Glutamatergic neuron (in vitro differentiated cells): ENCODE measurements at regions not wholly inside any gene's neighbourhood (a gene's known extent, or its start where the extent isn't known, plus 50 kb on each side); places are given as distances from the start of the nearest gene placed in this dataset.

Source experiments
- DNase-seq: peaks from one replicate; pipeline ENCODE4 v3.0.0; 2022
- H3K27ac Mint-ChIP-seq: one replicate; pipeline ENCODE4 v1.8.0; 2020; ENCODE audit warnings: mild to moderate bottlenecking, mixed read lengths, inconsistent platforms; ENCODE audit not compliant: unreplicated experiment
- H3K27me3 Mint-ChIP-seq: one replicate; pipeline ENCODE4 v1.8.0; 2020; ENCODE audit warnings: mild to moderate bottlenecking, moderate library complexity, mixed read lengths, inconsistent platforms; ENCODE audit not compliant: unreplicated experiment
- H3K36me3 Mint-ChIP-seq: one replicate; pipeline ENCODE4 v1.8.0; 2020; ENCODE audit warnings: mild to moderate bottlenecking, mixed read lengths, inconsistent platforms; ENCODE audit not compliant: unreplicated experiment
- H3K4me1 Mint-ChIP-seq: one replicate; pipeline ENCODE4 v1.8.0; 2020; ENCODE audit warnings: mild to moderate bottlenecking, low read depth, mixed read lengths, inconsistent platforms; ENCODE audit not compliant: unreplicated experiment
- H3K4me3 Mint-ChIP-seq: one replicate; pipeline ENCODE4 v1.8.0; 2020; ENCODE audit warnings: mild to moderate bottlenecking, mixed read lengths, inconsistent platforms; ENCODE audit not compliant: unreplicated experiment
- H3K9me3 Mint-ChIP-seq: one replicate; pipeline ENCODE4 v1.8.0; 2020; ENCODE audit warnings: mild to moderate bottlenecking, moderate library complexity, mixed read lengths, inconsistent platforms; ENCODE audit not compliant: unreplicated experiment
- TF ChIP-seq, protein P1 (sequence below): fragments of 200-600 bp; sonication (generic); IDR thresholded peaks from one replicate; pipeline ENCODE4 v1.5.0; 2021; ENCODE audit not compliant: partially characterized antibody, unreplicated experiment

DNA sequence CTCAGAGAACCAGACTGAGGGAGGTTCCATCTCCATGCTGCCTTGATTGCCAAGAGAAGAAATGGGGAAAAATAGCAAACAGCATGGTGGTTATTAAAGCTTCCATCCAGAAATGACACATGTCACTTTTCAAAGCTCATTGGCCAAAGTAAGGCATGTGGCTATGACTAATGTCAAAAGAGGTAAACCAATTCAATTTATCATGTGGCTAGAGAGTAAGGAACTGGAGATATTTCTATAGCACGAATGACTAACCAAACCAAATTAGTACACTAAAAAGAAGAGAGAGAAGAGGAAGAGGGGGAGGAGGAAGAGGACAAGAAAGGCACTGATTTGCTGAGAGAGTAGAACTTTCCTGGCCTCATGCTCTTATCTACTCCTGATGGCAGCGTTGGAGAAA, 115.2 kb upstream of the SLC6A11 start:
- Mint-ChIP-seq H3K27ac (no peak overlapping the region), H3K4me1 (peaks cover 10% of the 10 kb centered on the region), H3K9me3 (peaks cover 9% of the 10 kb centered on the region), H3K27me3 (peaks cover 9% of the 10 kb centered on the region), H3K36me3 (peaks cover 4% of the 10 kb centered on the region), H3K4me3 (no peak overlapping the region)
- DNase-seq, result no peak
- TF ChIP-seq, protein P1, sequence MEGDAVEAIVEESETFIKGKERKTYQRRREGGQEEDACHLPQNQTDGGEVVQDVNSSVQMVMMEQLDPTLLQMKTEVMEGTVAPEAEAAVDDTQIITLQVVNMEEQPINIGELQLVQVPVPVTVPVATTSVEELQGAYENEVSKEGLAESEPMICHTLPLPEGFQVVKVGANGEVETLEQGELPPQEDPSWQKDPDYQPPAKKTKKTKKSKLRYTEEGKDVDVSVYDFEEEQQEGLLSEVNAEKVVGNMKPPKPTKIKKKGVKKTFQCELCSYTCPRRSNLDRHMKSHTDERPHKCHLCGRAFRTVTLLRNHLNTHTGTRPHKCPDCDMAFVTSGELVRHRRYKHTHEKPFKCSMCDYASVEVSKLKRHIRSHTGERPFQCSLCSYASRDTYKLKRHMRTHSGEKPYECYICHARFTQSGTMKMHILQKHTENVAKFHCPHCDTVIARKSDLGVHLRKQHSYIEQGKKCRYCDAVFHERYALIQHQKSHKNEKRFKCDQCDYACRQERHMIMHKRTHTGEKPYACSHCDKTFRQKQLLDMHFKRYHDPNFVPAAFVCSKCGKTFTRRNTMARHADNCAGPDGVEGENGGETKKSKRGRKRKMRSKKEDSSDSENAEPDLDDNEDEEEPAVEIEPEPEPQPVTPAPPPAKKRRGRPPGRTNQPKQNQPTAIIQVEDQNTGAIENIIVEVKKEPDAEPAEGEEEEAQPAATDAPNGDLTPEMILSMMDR, result no peak

DNA sequence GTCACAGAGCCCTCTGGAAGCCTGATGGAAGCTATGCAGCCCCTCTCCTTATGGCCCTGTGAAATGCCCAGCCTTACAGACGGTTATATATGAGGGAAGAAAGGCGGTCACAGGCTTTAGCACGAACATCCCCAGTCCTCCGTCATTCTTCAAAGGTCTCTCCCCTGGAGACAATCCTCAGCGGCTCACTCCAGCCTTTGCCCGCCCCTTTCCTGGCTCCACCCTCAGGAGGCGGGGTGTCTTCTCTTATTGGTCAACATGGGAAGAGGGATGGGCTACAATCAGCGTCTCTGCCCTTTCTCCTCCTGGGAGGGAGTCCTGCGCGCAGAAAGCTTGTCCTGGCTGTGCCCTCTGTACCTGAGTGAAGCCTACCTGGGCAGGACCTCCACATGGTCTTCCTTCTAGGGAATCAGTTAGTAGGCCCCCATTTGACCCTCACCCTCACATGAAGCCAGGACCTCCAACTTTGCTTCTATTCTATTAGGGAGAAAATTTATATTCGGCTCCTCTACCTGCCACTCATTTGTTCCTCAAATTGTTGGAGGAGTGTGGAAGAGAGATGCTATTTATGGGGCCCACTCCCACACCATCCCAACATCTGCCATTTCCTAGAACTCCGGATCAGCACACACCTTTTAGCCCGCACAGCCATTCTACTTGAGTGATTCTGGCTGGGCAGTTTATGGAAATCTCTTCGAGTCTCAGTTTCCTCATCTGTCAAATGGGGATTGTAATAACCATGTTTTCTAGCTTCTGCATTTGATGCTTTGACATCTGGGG, 112.9 kb upstream of the SLC6A11 start:
- peak; percentile 79 for DNase-seq
- TF ChIP-seq, protein P1, result no peak
- Mint-ChIP-seq H3K4me1 (peaks cover 15% of the 10 kb centered on the region), H3K27me3 (peaks cover 14% of the 10 kb centered on the region), H3K4me3 (peak overlapping the region; percentile 46), H3K27ac (peak overlapping the region; percentile 23), H3K36me3 (no peaks in the 10 kb centered on the region), H3K9me3 (peaks cover 6% of the 10 kb centered on the region)

DNA sequence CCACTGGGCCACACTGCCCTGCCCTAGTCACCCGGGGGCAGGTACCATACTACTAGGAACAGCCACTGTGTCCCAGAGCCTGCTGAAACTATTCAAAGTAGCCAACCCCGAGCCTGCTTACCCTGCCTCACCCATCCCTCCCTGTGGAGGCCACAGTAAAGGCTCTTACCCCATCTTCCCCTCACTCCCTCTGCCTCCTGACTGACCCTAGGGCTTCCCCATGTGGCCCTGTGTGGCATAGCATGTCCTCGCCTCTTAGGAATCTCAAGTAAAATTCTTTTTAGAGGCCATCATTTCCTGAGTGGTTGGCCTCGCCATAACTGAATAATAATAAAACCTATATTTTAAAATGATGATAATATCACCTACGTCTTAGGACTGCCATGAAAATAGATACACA, 112.2 kb upstream of the SLC6A11 start:
- Mint-ChIP-seq H3K27ac (no peak overlapping the region), H3K4me3 (no peak overlapping the region), H3K9me3 (peaks cover 6% of the 10 kb centered on the region), H3K27me3 (peaks cover 14% of the 10 kb centered on the region), H3K4me1 (peaks cover 15% of the 10 kb centered on the region), H3K36me3 (no peaks in the 10 kb centered on the region)
- TF ChIP-seq, protein P1, result peak; percentile 52
- peak; percentile 56 for DNase-seq

DNA sequence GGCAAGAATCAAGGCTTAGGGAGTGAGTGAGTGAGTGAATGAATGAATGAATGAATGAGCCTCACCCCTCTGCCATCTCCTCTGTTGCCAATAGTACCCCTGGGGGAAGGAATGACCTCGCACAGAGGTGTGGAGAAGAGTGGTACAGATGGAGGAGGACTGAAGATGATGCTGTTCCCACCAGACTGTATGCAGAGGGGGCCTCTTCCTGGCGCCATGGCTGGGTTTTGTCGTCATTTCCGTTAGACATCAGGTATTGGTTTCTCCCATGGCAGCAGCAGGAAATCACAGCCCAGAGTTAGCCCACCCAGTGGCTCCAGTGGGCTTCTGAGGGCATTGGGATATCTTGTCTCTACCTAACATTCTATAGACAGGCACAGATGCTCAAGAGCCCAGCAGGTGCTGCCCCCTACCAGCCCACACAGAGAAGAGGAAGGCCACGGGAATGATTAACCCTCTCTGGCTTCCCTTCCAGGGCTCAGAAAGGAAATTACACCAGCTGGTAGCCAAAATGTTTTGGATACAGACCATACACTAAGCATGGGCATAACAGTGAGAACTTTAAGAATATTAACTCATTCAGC, 109.8 kb upstream of the SLC6A11 start:
- H3K27ac Mint-ChIP-seq, result no peak overlapping the region
- H3K27me3 Mint-ChIP-seq, result peaks cover 21% of the 10 kb centered on the region

More for the DNA sequence above, 109.8 kb upstream of the SLC6A11 start:
- Mint-ChIP-seq H3K4me3 (peak overlapping the region; percentile 92), H3K9me3 (peaks cover 8% of the 10 kb centered on the region), H3K36me3 (no peaks in the 10 kb centered on the region), H3K4me1 (peaks cover 16% of the 10 kb centered on the region)
- TF ChIP-seq, protein P1, result no peak
- no peak for DNase-seq
